ENCODE measurements at regions not wholly inside any gene's neighbourhood (a gene's known extent, or its start where the extent isn't known, plus 50 kb on each side); places are given as distances from the start of the nearest gene placed in this dataset.

DNA sequence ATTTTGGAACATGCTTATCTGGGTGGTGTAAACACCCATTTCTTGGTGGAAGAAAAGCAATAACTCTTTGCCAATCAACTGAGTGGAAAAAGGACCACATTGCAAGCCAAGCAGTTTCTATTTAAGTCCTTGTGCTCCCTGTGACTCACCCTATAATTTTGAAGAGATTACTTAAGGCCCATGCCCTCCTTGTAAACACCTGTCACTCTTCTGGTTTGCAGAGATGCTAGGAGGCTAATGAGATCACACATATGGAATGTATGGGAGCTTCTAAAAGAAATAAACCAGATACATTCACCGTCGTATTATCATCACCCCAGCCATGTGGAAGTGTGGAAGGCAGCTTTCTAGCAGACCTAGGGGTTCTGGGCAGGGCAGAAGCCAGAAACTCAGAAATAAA lies 337.1 kb downstream of the GADD45G start:
- TF ChIP-seq, protein P1, sequence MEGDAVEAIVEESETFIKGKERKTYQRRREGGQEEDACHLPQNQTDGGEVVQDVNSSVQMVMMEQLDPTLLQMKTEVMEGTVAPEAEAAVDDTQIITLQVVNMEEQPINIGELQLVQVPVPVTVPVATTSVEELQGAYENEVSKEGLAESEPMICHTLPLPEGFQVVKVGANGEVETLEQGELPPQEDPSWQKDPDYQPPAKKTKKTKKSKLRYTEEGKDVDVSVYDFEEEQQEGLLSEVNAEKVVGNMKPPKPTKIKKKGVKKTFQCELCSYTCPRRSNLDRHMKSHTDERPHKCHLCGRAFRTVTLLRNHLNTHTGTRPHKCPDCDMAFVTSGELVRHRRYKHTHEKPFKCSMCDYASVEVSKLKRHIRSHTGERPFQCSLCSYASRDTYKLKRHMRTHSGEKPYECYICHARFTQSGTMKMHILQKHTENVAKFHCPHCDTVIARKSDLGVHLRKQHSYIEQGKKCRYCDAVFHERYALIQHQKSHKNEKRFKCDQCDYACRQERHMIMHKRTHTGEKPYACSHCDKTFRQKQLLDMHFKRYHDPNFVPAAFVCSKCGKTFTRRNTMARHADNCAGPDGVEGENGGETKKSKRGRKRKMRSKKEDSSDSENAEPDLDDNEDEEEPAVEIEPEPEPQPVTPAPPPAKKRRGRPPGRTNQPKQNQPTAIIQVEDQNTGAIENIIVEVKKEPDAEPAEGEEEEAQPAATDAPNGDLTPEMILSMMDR (IDR thresholded peaks at IDR 0.05; ENCODE audit: unreplicated experiment) = no peak
- no peak for DNase-seq (ENCODE audit: low spot score in 2 of 2, unreplicated experiment in 2 of 2)
- Mint-ChIP-seq H3K9me3 (no peaks in the 10 kb centered on the region), H3K4me1 (peaks cover 24% of the 10 kb centered on the region), H3K36me3 (no peaks in the 10 kb centered on the region), H3K4me3 (no peak overlapping the region), H3K27ac (no peak overlapping the region), H3K27me3 (ENCODE audit: low read depth) (peaks cover 6% of the 10 kb centered on the region)

DNA sequence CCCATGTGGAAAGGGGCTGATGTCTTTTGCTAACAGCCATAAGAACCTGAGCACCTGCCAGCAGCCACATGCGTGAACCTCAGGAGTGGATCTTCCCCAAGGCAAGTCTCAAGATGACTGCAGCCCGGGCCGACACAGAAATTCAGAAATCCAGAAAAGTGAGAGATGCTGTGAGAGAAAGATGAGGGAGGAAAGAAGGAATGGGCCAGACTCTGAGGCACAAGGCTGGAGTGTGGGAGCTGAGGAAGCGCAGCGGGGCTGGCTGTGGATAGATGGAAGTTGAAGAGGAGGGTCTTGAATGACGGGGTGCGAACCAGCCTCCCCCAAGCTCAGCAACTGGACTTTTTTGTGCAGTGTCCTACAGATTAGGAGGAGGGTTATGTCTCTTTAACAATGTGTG lies 337.8 kb downstream of the GADD45G start:
- TF ChIP-seq, protein P1 (IDR thresholded peaks at IDR 0.05; ENCODE audit: unreplicated experiment) = no peak
- no peak for DNase-seq (ENCODE audit: low spot score in 2 of 2, unreplicated experiment in 2 of 2)
- Mint-ChIP-seq H3K27me3 (ENCODE audit: low read depth) (peaks cover 6% of the 10 kb centered on the region), H3K27ac (no peak overlapping the region), H3K36me3 (no peaks in the 10 kb centered on the region), H3K9me3 (no peaks in the 10 kb centered on the region), H3K4me1 (peaks cover 24% of the 10 kb centered on the region), H3K4me3 (no peak overlapping the region)

DNA sequence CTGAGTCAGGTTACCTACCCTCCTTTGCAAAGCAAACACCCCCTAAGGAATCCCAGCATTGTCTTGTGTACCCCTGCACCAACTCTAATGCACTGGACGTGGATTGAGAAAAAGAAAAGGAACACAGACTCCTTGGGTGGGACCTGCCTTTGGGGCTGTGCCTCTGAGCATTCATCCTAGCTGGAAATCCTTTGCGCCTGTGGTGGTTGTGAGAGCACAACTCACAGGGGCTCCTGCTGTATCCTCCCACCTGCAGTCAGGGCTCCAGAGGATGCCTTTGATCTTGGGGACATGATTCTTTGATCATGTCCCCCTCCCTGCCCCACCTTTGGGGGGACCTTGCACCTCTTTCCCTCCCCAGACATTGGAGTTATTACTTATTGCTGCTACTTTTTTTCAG lies 338.5 kb downstream of the GADD45G start:
- Mint-ChIP-seq H3K36me3 (no peaks in the 10 kb centered on the region), H3K27me3 (ENCODE audit: low read depth) (peaks cover 6% of the 10 kb centered on the region), H3K27ac (no peak overlapping the region), H3K9me3 (no peaks in the 10 kb centered on the region), H3K4me1 (peaks cover 24% of the 10 kb centered on the region), H3K4me3 (no peak overlapping the region)
- DNase-seq (ENCODE audit: low spot score in 2 of 2, unreplicated experiment in 2 of 2) = no peak
- TF ChIP-seq, protein P1 (IDR thresholded peaks at IDR 0.05; ENCODE audit: unreplicated experiment) = no peak

DNA sequence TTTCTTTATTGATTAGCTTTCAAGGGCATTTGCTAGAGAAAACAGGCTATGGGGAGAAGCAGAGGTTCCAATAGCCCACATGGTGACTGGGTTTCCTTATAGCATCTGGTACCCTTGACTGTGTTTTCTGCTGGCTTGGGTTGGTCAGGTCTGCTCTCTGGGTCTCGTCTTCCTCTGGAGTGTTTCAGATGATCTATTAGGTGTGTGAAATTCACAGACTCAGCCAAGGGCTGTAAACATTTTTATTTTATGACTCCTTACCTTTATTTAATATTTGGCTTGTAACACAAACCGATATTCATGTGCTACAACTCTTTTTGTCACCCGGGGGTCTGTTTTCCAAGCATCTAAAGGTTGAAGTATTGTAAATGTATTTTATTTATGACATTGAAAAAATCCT lies 338.9 kb downstream of the GADD45G start:
- H3K27me3 Mint-ChIP-seq (ENCODE audit: low read depth) = peaks cover 6% of the 10 kb centered on the region
- peaks cover 24% of the 10 kb centered on the region for H3K4me1 Mint-ChIP-seq
- no peak overlapping the region for H3K4me3 Mint-ChIP-seq
- DNase-seq (ENCODE audit: low spot score in 2 of 2, unreplicated experiment in 2 of 2) = no peak
- H3K27ac Mint-ChIP-seq = no peak overlapping the region
- H3K9me3 Mint-ChIP-seq = no peaks in the 10 kb centered on the region
- TF ChIP-seq, protein P1 (IDR thresholded peaks at IDR 0.05; ENCODE audit: unreplicated experiment) = no peak
- H3K36me3 Mint-ChIP-seq = no peaks in the 10 kb centered on the region

DNA sequence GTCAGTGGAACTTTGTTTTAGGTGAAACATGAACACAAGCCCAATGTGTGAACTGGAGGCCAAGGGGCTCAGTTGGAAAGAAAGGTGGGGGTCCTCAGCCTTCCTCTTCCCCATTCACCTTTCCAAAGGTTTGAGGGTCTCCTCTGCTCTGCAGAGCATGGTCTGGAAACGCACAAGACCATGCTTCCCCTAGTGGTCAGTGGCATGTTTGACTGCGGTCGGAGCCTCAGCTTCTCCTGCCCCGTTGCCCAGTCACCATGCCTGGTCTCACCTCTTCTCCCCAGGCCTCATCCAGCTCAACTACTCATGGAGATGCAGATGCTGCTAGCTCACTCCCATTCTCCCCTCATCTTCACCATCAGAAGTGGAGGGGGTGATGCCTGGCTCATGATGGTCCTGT lies 340.3 kb downstream of the GADD45G start:
- Mint-ChIP-seq H3K27ac (no peak overlapping the region), H3K27me3 (ENCODE audit: low read depth) (peaks cover 11% of the 10 kb centered on the region), H3K36me3 (no peaks in the 10 kb centered on the region), H3K4me1 (peaks cover 15% of the 10 kb centered on the region), H3K9me3 (peaks cover 5% of the 10 kb centered on the region), H3K4me3 (no peak overlapping the region)
- DNase-seq (ENCODE audit: low spot score in 2 of 2, unreplicated experiment in 2 of 2) = no peak
- TF ChIP-seq, protein P1 (IDR thresholded peaks at IDR 0.05; ENCODE audit: unreplicated experiment) = no peak

DNA sequence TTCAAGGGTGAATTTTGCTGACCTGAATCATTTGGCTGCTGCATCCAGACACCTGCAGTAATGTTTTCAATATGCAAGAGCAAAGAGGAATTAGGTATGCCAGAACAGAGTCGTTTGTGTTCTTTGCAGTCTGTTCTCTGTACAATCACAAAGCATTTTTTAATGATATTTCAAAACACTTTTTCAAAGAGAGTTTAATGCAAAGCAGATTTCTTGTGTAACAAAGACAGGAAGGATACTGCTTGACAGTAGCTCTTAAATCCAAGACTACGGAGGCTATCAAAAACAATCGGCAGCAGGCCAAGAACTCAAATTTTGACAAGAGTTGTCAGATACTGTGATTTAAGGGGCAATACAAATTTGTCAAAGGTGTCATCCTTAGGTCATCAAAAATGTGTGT lies 341.9 kb downstream of the GADD45G start:
- TF ChIP-seq, protein P1 (IDR thresholded peaks at IDR 0.05; ENCODE audit: unreplicated experiment) = no peak
- Mint-ChIP-seq H3K4me3 (no peak overlapping the region), H3K9me3 (peaks cover 7% of the 10 kb centered on the region), H3K27ac (no peak overlapping the region), H3K27me3 (ENCODE audit: low read depth) (peaks cover 14% of the 10 kb centered on the region), H3K4me1 (peaks cover 15% of the 10 kb centered on the region), H3K36me3 (no peaks in the 10 kb centered on the region)
- DNase-seq (ENCODE audit: low spot score in 2 of 2, unreplicated experiment in 2 of 2) = no peak

Data from mesothelial cell of epicardium (in vitro differentiated cells).